NOMO-1 treated with dmso at 0.1 percent for 144 hours (cell line): ENCODE measurements at regions not wholly inside any gene's neighbourhood (a gene's known extent, or its start where the extent isn't known, plus 50 kb on each side); places are given as distances from the start of the nearest gene placed in this dataset.
A peak's percentile ranks its signal among the peaks of the same experiment; 100 is the strongest.
"Not testable (repeated sequence)": the region's sequence is repeated elsewhere in the genome, so short reads cannot be mapped to it uniquely, and the experiment has no call there.

Experiments
- DNase-seq: peaks from one replicate; lab custom pipeline; 2025; ENCODE audit not compliant: unreplicated experiment; lab: John Stamatoyannopoulos, UW

- no peak for DNase-seq
These were observed 51.4 kb downstream of the SLC41A2 start for GRCh38 chr12:104906695-104907094.

- not testable (repeated sequence) for DNase-seq
These were observed 52.6 kb downstream of the SLC41A2 start for GRCh38 chr12:104905446-104905845.

- no peak for DNase-seq
These were observed 54.3 kb downstream of the SLC41A2 start for GRCh38 chr12:104903648-104904423.

- DNase-seq, result no peak
These were observed 56.0 kb downstream of the SLC41A2 start for GRCh38 chr12:104902125-104902524.

GRCh38 chr12:104896710-104897109 is 61.4 kb downstream of the SLC41A2 start:
- DNase-seq, result no peak

- no peak for DNase-seq
These were observed 61.9 kb downstream of the SLC41A2 start for GRCh38 chr12:104896146-104896545.

- no peak for DNase-seq
These were observed 62.7 kb downstream of the SLC41A2 start for GRCh38 chr12:104895415-104895814.

GRCh38 chr12:104890476-104891096 is 67.5 kb downstream of the SLC41A2 start:
- peak; percentile 5 for DNase-seq

GRCh38 chr12:104889735-104890134 is 68.4 kb downstream of the SLC41A2 start:
- DNase-seq, result no peak

- no peak for DNase-seq
These were observed 69.2 kb downstream of the SLC41A2 start for GRCh38 chr12:104888892-104889291.

- DNase-seq, result no peak
These were observed 69.6 kb downstream of the SLC41A2 start for GRCh38 chr12:104888481-104888880.

GRCh38 chr12:104887452-104887851 is 70.6 kb downstream of the SLC41A2 start:
- DNase-seq, result no peak

GRCh38 chr12:104886418-104887401 is 71.4 kb downstream of the SLC41A2 start:
- DNase-seq, result no peak

GRCh38 chr12:104878858-104879257 is 79.2 kb downstream of the SLC41A2 start:
- not testable (repeated sequence) for DNase-seq

GRCh38 chr12:104877103-104877705 is 80.9 kb downstream of the SLC41A2 start:
- peak; percentile 3 for DNase-seq

- no peak for DNase-seq
These were observed 84.7 kb downstream of the SLC41A2 start for GRCh38 chr12:104873374-104873773.

GRCh38 chr12:104870797-104871196 is 87.3 kb downstream of the SLC41A2 start:
- no peak for DNase-seq

- no peak for DNase-seq
These were observed 91.8 kb downstream of the SLC41A2 start for GRCh38 chr12:104866291-104866690.

- DNase-seq, result no peak
These were observed 93.0 kb downstream of the SLC41A2 start for GRCh38 chr12:104865080-104865479.

GRCh38 chr12:104864668-104865067 is 93.4 kb downstream of the SLC41A2 start:
- DNase-seq, result no peak
